GM13977 (cell line): ENCODE measurements at regions not wholly inside any gene's neighbourhood (a gene's known extent, or its start where the extent isn't known, plus 50 kb on each side); places are given as distances from the start of the nearest gene placed in this dataset.

ENCODE experiments used
- DNase-seq: peaks from one replicate; pipeline ENCODE4 v3.0.0; 2012; ENCODE audit warnings: low spot score
- CTCF ChIP-seq: IDR thresholded peaks from 2 replicates; pipeline ENCODE4 v1.5.1; 2012; ENCODE audit warnings: mild to moderate bottlenecking, control low read depth; ENCODE audit not compliant: insufficient read depth; ENCODE audit errors: extremely low read depth, missing control alignments
- in situ Hi-C: fragments of 300-500 bp; cut with MboI; formaldehyde crosslinking; loops from one replicate; pipeline ENCODE4 v1.12.0; 2022; ENCODE audit warnings: low sequenced_read_pairs, low pct_unique_long_range_greater_than_20kb, mixed read lengths, inconsistent platforms; ENCODE audit not compliant: unreplicated experiment

GRCh38 chr13:109672545-109672944 is 113.8 kb downstream of the IRS2 start:
- DNase-seq: no peak
- in situ Hi-C loops: no loop called here

GRCh38 chr13:109671919-109672318 is 114.5 kb downstream of the IRS2 start:
- DNase-seq: no peak
- in situ Hi-C loops: no loop called here
- TF ChIP-seq CTCF: no peak

More at GRCh38 chr13:109672545-109672944, 113.8 kb downstream of the IRS2 start:
- TF ChIP-seq CTCF: no peak

DNA sequence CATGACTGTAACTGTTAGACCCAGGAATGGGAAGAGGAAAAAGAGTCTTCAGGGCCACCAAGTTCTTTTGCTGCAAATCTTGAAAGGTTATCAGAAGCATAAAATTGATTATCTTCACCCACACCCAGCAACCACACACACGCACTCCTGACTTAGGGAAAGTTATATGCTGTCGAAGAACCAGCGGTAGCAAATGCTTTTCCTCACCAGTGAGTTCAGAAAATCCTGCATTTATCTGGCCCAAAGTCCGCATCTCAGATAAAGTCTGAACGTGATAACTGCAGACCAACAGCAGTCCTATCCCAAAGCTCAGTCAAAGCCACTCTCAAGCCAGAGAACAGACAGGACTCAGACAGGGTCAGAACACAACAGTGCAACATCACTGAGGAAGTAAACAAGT is 115.6 kb downstream of the IRS2 start:
- no peak for DNase-seq
- TF ChIP-seq CTCF: no peak
- in situ Hi-C loops: no loop called here

DNA sequence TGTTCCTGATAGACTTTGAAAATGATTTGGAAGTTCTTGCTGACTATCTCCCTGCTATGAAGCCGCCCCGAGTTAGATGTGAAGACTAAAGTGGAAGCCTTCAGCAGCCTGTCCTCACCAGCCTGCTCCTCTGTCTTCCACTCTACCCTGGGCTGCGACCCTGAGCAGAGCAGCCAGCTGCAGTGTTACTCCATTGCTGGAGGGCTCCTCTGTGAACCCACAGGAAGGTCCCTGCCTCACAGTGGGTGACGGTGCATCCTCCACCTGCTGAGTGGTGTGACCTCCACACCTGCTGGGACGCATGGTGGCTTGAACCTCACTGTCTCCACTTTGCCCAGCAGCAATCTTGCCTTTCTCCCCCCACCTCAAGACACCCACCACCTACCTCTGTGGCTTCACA is 116.4 kb downstream of the IRS2 start:
- in situ Hi-C loops: no loop called here
- DNase-seq: no peak
- no peak for TF ChIP-seq CTCF

DNA sequence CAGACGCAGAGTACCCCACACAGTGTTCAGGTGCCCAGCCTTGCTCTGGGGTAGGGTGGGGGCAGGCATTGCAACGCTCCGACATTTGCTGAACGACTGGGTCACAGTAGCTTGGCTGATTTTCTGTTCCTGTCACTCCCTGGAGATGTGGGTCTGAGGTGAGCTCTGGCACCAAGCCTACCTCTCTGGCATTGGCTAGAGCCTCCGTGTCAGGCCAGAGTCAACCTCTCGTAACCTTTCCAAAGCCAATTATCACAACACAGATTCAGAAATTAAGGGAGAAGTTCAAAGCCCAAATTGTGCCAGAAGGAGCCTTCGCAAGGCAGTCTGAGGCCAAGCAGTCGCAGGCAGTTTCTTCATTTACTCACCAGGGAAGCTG is 117.2 kb downstream of the IRS2 start:
- no peak for TF ChIP-seq CTCF
- DNase-seq: no peak
- in situ Hi-C loops: no loop called here

GRCh38 chr13:109668433-109669233 is 117.8 kb downstream of the IRS2 start:
- in situ Hi-C loops: no loop called here
- DNase-seq: no peak
- TF ChIP-seq CTCF: no peak

- DNase-seq: no peak
- in situ Hi-C loops: no loop called here
- no peak for TF ChIP-seq CTCF
These were observed 118.5 kb downstream of the IRS2 start for GRCh38 chr13:109667807-109668291.
